ENCODE measurements at regions not wholly inside any gene's neighbourhood (a gene's known extent, or its start where the extent isn't known, plus 50 kb on each side); places are given as distances from the start of the nearest gene placed in this dataset.

- no peak overlapping the region for H3K4me3 ChIP-seq
- H3K79me2 ChIP-seq (ENCODE audit: low read depth) = no peaks in the 10 kb centered on the region
- no peaks in the 10 kb centered on the region for H4K20me1 ChIP-seq (ENCODE audit: insufficient read depth)
- no peaks in the 10 kb centered on the region for H3K9me3 ChIP-seq (ENCODE audit: insufficient read depth, low read depth)
- no peak overlapping the region for H3K4me2 ChIP-seq
- ChIA-PET POLR2A (ENCODE audit: unreplicated experiment) (no interaction called here), CTCF (interaction anchor here (0.5 to 0.6 kb wide), 2 partner anchors 48 to 635 kb away, joined by 3 to 4 read pairs; no protein-coding TSS in a partner anchor)
- H2AFZ ChIP-seq = no peak overlapping the region
- no peaks in the 10 kb centered on the region for H3K9me2 ChIP-seq (ENCODE audit: insufficient read depth)
- intact Hi-C loops (cut with micrococcal nuclease; ENCODE audit: unreplicated experiment) = no loop called here
- TF ChIP-seq CTCF (conservative IDR thresholded peaks at IDR 0.05) (no peak), EZH2 (IDR thresholded peaks at IDR 0.05; ENCODE audit: low read depth) (no peak)
- H3K4me1 ChIP-seq (replicated peaks; ENCODE audit: insufficient read depth) = no peaks in the 10 kb centered on the region
- no peaks in the 10 kb centered on the region for H3K36me3 ChIP-seq (ENCODE audit: low read depth)
- BruUV-seq (replicated peaks) = no TSS peak
- no peaks in the 10 kb centered on the region for H3F3A ChIP-seq (ENCODE audit: insufficient read depth, low read depth)
- H3K27ac ChIP-seq = no peak overlapping the region
- no peaks in the 10 kb centered on the region for H3K27me3 ChIP-seq (ENCODE audit: insufficient read depth, low read depth)
- DNase-seq = no peak
Observed at GRCh38 chr22:22712092-22712658, 67.8 kb downstream of the GGTLC2 start.

GRCh38 chr22:22712666-22713365 is 68.4 kb downstream of the GGTLC2 start:
- H4K20me1 ChIP-seq (ENCODE audit: insufficient read depth) = no peaks in the 10 kb centered on the region
- no peaks in the 10 kb centered on the region for H3K79me2 ChIP-seq (ENCODE audit: low read depth)
- TF ChIP-seq CTCF (conservative IDR thresholded peaks at IDR 0.05) (no peak), EZH2 (IDR thresholded peaks at IDR 0.05; ENCODE audit: low read depth) (no peak)
- H3K9me2 ChIP-seq (ENCODE audit: insufficient read depth) = no peaks in the 10 kb centered on the region
- no peak overlapping the region for H3K4me2 ChIP-seq
- BruUV-seq (replicated peaks) = no TSS peak
- H3K27ac ChIP-seq = no peak overlapping the region
- H3K36me3 ChIP-seq (ENCODE audit: low read depth) = no peaks in the 10 kb centered on the region
- intact Hi-C loops (cut with micrococcal nuclease; ENCODE audit: unreplicated experiment) = no loop called here
- no peak for DNase-seq
- no peaks in the 10 kb centered on the region for H3K9me3 ChIP-seq (ENCODE audit: insufficient read depth, low read depth)
- H3K27me3 ChIP-seq (ENCODE audit: insufficient read depth, low read depth) = no peaks in the 10 kb centered on the region
- H2AFZ ChIP-seq = no peak overlapping the region
- no peak overlapping the region for H3K4me3 ChIP-seq
- POLR2A ChIA-PET (ENCODE audit: unreplicated experiment) = no interaction called here
- no peaks in the 10 kb centered on the region for H3K4me1 ChIP-seq (replicated peaks; ENCODE audit: insufficient read depth)
- H3F3A ChIP-seq (ENCODE audit: insufficient read depth, low read depth) = no peaks in the 10 kb centered on the region
- CTCF ChIA-PET = no interaction called here

DNA sequence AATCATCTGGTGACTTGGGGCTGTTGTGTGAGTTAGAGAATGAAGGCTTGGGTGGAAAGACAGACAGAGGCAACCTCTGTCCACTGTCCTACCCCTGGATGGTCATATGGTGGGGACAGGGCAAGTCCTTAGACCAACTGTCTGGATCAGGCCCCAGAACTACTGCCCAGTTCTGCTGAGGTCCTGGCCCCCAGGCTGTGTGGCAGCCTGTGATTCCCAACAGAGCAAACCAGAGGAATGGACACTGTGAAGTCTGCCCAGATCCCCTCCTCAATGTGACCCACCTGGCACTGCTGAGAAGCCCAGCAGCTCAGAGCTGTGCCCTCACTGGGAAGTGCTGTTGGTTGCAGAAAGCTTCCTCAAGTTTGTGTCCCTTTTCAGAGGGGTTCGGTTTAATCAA is 69.0 kb downstream of the GGTLC2 start:
- Histone ChIP-seq H3K4me3 (no peak overlapping the region), H3K9me2 (ENCODE audit: insufficient read depth) (no peaks in the 10 kb centered on the region), H3K27ac (no peak overlapping the region), H3K4me1 (replicated peaks; ENCODE audit: insufficient read depth) (no peaks in the 10 kb centered on the region), H3K27me3 (ENCODE audit: insufficient read depth, low read depth) (no peaks in the 10 kb centered on the region), H3F3A (ENCODE audit: insufficient read depth, low read depth) (no peaks in the 10 kb centered on the region), H3K4me2 (no peak overlapping the region), H4K20me1 (ENCODE audit: insufficient read depth) (no peaks in the 10 kb centered on the region), H2AFZ (no peak overlapping the region), H3K36me3 (ENCODE audit: low read depth) (no peaks in the 10 kb centered on the region), H3K79me2 (ENCODE audit: low read depth) (no peaks in the 10 kb centered on the region), H3K9me3 (ENCODE audit: insufficient read depth, low read depth) (no peaks in the 10 kb centered on the region)
- POLR2A ChIA-PET (ENCODE audit: unreplicated experiment) = no interaction called here
- DNase-seq = no peak
- CTCF ChIA-PET = no interaction called here
- BruUV-seq (replicated peaks) = no TSS peak
- intact Hi-C loops (cut with micrococcal nuclease; ENCODE audit: unreplicated experiment) = no loop called here
- TF ChIP-seq CTCF (conservative IDR thresholded peaks at IDR 0.05) (no peak), EZH2 (IDR thresholded peaks at IDR 0.05; ENCODE audit: low read depth) (no peak)

All from PC-9 (cell line).